ENCODE measurements at regions not wholly inside any gene's neighbourhood (a gene's known extent, or its start where the extent isn't known, plus 50 kb on each side); places are given as distances from the start of the nearest gene placed in this dataset.

DNA sequence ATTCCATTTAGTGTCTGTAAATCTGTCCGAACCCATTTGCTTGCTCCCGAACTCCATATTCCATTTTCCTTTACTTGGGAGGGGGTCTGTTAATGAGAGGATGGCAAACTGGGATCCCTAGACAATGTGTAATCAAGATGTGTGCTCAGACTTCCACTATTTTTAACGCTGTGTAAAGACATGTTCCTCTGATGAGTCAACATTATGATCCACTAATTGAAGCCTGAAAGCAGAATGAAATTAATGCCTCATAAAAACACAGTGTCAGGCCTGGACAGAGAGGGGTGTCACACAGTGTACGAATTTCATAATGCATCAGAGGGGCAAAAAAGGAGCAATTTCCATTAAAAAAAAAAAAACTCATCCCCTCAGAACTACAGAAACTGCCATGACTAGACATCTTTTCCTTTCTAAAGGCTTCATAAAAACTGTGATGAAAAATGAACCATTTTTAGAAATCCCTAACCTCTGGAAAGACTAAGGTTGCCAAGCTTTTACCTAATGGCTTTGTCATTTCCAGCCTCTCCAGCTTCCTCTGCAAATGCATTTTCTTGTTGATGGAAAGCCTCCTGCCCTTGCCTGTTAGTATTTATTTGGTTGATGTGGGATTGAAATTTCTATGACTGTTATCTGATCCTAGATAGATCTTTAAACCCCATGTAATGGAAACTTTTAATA lies 209.2 kb upstream of the DCC start:
- Histone ChIP-seq H3K36me3 (ENCODE audit: insufficient read depth, low read length) (no peaks in the 10 kb centered on the region), H3K27ac (ENCODE audit: low read depth in 1 of 2, low read length in 2 of 2) (no peak overlapping the region), H3K4me1 (ENCODE audit: insufficient read depth, low read length) (no peaks in the 10 kb centered on the region), H3K4me3 (ENCODE audit: low read length) (no peak overlapping the region), H3K9me3 (ENCODE audit: control insufficient read depth in 1 of 2, insufficient read depth in 1 of 2, low read length in 2 of 2) (no peaks in the 10 kb centered on the region), H3K27me3 (ENCODE audit: control insufficient read depth in 1 of 2, insufficient read depth in 2 of 2, low read length in 2 of 2) (no peaks in the 10 kb centered on the region)
- no peaks in the 10 kb centered on the region for H3K36me3 Mint-ChIP-seq (ENCODE audit: low read depth)
- H3K27ac Mint-ChIP-seq = no peak overlapping the region
- ChIA-PET POLR2A (no interaction called here), CTCF (no interaction called here)
- no peaks in the 10 kb centered on the region for H3K4me1 Mint-ChIP-seq (ENCODE audit: low read depth)
- DNase-seq (no peak), ATAC-seq (ENCODE audit: poor library complexity) (no peak)
- no peak overlapping the region for H3K4me3 Mint-ChIP-seq
- H3K9me3 Mint-ChIP-seq = peaks cover 10% of the 10 kb centered on the region
- TF ChIP-seq, protein P1, sequence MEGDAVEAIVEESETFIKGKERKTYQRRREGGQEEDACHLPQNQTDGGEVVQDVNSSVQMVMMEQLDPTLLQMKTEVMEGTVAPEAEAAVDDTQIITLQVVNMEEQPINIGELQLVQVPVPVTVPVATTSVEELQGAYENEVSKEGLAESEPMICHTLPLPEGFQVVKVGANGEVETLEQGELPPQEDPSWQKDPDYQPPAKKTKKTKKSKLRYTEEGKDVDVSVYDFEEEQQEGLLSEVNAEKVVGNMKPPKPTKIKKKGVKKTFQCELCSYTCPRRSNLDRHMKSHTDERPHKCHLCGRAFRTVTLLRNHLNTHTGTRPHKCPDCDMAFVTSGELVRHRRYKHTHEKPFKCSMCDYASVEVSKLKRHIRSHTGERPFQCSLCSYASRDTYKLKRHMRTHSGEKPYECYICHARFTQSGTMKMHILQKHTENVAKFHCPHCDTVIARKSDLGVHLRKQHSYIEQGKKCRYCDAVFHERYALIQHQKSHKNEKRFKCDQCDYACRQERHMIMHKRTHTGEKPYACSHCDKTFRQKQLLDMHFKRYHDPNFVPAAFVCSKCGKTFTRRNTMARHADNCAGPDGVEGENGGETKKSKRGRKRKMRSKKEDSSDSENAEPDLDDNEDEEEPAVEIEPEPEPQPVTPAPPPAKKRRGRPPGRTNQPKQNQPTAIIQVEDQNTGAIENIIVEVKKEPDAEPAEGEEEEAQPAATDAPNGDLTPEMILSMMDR (IDR thresholded peaks at IDR 0.05) = no peak
- intact Hi-C loops (cut with DNase I, micrococcal nuclease) = no loop called here
- no peaks in the 10 kb centered on the region for H3K27me3 Mint-ChIP-seq

DNA sequence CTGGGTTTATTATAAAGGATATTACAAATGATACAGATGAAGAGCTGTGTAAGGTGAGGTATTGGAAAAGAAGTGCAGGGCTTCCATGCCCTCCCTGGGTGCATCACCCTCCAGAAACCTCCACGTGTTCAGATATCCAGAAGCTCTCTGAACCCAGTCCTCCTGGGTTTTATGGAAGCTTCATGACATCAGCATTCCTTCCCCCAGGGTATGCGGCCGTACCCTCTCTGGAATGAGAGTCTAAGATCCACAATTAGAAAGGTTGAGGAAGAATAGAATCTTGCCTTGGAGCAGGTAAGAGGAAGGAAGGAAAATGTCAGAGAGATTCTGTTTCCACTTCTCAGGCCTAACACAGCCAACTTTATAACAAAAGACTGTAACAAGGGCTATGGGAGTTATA lies 208.2 kb upstream of the DCC start:
- Histone ChIP-seq H3K9me3 (ENCODE audit: control insufficient read depth in 1 of 2, insufficient read depth in 1 of 2, low read length in 2 of 2) (no peaks in the 10 kb centered on the region), H3K36me3 (ENCODE audit: insufficient read depth, low read length) (no peaks in the 10 kb centered on the region), H3K4me1 (ENCODE audit: insufficient read depth, low read length) (no peaks in the 10 kb centered on the region), H3K4me3 (ENCODE audit: low read length) (no peak overlapping the region), H3K27ac (ENCODE audit: low read depth in 1 of 2, low read length in 2 of 2) (no peak overlapping the region), H3K27me3 (ENCODE audit: control insufficient read depth in 1 of 2, insufficient read depth in 2 of 2, low read length in 2 of 2) (no peaks in the 10 kb centered on the region)
- ChIA-PET CTCF (no interaction called here), POLR2A (no interaction called here)
- no peak for DNase-seq
- TF ChIP-seq, protein P1 (IDR thresholded peaks at IDR 0.05) = no peak
- peaks cover 11% of the 10 kb centered on the region for H3K9me3 Mint-ChIP-seq
- no peak for ATAC-seq (ENCODE audit: poor library complexity)
- H3K4me3 Mint-ChIP-seq = no peak overlapping the region
- no peak overlapping the region for H3K27ac Mint-ChIP-seq
- intact Hi-C loops (cut with DNase I, micrococcal nuclease) = no loop called here
- no peaks in the 10 kb centered on the region for H3K4me1 Mint-ChIP-seq (ENCODE audit: low read depth)
- H3K36me3 Mint-ChIP-seq (ENCODE audit: low read depth) = no peaks in the 10 kb centered on the region
- H3K27me3 Mint-ChIP-seq = no peaks in the 10 kb centered on the region

DNA sequence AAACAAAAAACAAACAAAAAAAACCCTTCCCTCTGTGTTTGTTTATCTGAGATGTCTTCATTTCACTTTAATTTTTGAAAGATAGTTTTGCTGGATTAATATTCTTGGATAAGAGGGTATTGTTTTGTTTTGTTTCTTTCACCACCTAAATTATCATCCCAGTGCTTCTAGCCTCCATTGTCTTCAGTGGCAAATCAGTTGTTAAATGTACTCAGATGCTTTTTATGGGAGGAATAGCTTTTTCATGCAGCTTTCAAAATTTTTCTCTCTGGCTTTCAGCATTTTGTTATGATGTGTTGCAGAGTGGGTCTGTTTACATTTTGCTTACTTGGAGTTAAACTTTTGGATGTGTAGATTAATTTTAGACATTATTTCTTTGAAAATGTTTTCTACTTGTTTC lies 203.5 kb upstream of the DCC start:
- H3K4me3 Mint-ChIP-seq = no peak overlapping the region
- Histone ChIP-seq H3K27me3 (ENCODE audit: control insufficient read depth in 1 of 2, insufficient read depth in 2 of 2, low read length in 2 of 2) (no peaks in the 10 kb centered on the region), H3K27ac (ENCODE audit: low read depth in 1 of 2, low read length in 2 of 2) (no peak overlapping the region), H3K4me1 (ENCODE audit: insufficient read depth, low read length) (no peaks in the 10 kb centered on the region), H3K4me3 (ENCODE audit: low read length) (no peak overlapping the region), H3K36me3 (ENCODE audit: insufficient read depth, low read length) (no peaks in the 10 kb centered on the region), H3K9me3 (ENCODE audit: control insufficient read depth in 1 of 2, insufficient read depth in 1 of 2, low read length in 2 of 2) (peaks cover 0 to 14% of the 10 kb centered on the region in 2 experiments)
- CTCF ChIA-PET = no interaction called here
- POLR2A ChIA-PET = no interaction called here
- intact Hi-C loops (cut with DNase I, micrococcal nuclease) = no loop called here
- ATAC-seq (ENCODE audit: poor library complexity) (no peak), DNase-seq (no peak)
- no peaks in the 10 kb centered on the region for H3K27me3 Mint-ChIP-seq
- peaks cover 23% of the 10 kb centered on the region for H3K9me3 Mint-ChIP-seq
- TF ChIP-seq, protein P1 (IDR thresholded peaks at IDR 0.05) = no peak
- H3K4me1 Mint-ChIP-seq (ENCODE audit: low read depth) = no peaks in the 10 kb centered on the region
- H3K27ac Mint-ChIP-seq = no peak overlapping the region
- no peaks in the 10 kb centered on the region for H3K36me3 Mint-ChIP-seq (ENCODE audit: low read depth)

All from CD4-positive, alpha-beta T cell (primary cell).